ENCODE measurements at regions not wholly inside any gene's neighbourhood (a gene's known extent, or its start where the extent isn't known, plus 50 kb on each side); places are given as distances from the start of the nearest gene placed in this dataset.
A peak's percentile ranks its signal among the peaks of the same experiment; 100 is the strongest.
"Not testable (repeated sequence)": the region's sequence is repeated elsewhere in the genome, so short reads cannot be mapped to it uniquely, and the experiment has no call there.

- H3K27ac ChIP-seq = no peak overlapping the region
- no peak for DNase-seq
- H3K4me1 ChIP-seq (ENCODE audit: insufficient read depth) = peaks cover 3% of the 10 kb centered on the region
- 89 to 93% (median 93%) methylated on average over 7 of the region's 7 CpGs for WGBS, 3 donors
- intact Hi-C loops (cut with DNase I) = no loop called here
- H3K9me3 ChIP-seq = no peaks in the 10 kb centered on the region
- no peaks in the 10 kb centered on the region for H3K27me3 ChIP-seq
- no peaks in the 10 kb centered on the region for H3K36me3 ChIP-seq
- TF ChIP-seq CTCF (IDR thresholded peaks at IDR 0.05) (no peak), POLR2A (IDR thresholded peaks at IDR 0.05) (no peak), EP300 (IDR thresholded peaks at IDR 0.05) (no peak)
- no peak overlapping the region for H3K4me3 ChIP-seq
Observed at GRCh38 chr7:69426705-69427104, 171.6 kb upstream of the AUTS2 start.

- Histone ChIP-seq H3K4me1 (ENCODE audit: insufficient read depth) (peaks cover 3% of the 10 kb centered on the region), H3K4me3 (no peak overlapping the region), H3K27ac (no peak overlapping the region), H3K27me3 (no peaks in the 10 kb centered on the region), H3K36me3 (no peaks in the 10 kb centered on the region), H3K9me3 (no peaks in the 10 kb centered on the region)
- intact Hi-C loops (cut with DNase I) = no loop called here
- WGBS, 3 donors = 79 to 92% (median 89%) methylated on average over 4 of the region's 4 CpGs
- no peak for DNase-seq
- TF ChIP-seq EP300 (IDR thresholded peaks at IDR 0.05) (no peak), CTCF (IDR thresholded peaks at IDR 0.05) (no peak), POLR2A (IDR thresholded peaks at IDR 0.05) (no peak)
Observed at GRCh38 chr7:69428089-69428488, 170.2 kb upstream of the AUTS2 start.

- intact Hi-C loops (cut with DNase I) = no loop called here
- WGBS, 3 donors = 2 to 3% (median 3%) methylated on average over 16 of the region's 16 CpGs
- no peak overlapping the region for H3K4me3 ChIP-seq
Observed at GRCh38 chr7:69429911-69430383, 168.3 kb upstream of the AUTS2 start.

GRCh38 chr7:69430384-69431021 is 167.8 kb upstream of the AUTS2 start:
- 60 to 66% (median 62%) methylated on average over 16 of the region's 16 CpGs for WGBS, 3 donors
- TF ChIP-seq POLR2A (IDR thresholded peaks at IDR 0.05) = no peak
- no peak for TF ChIP-seq EP300 (IDR thresholded peaks at IDR 0.05)
- Histone ChIP-seq H3K4me1 (ENCODE audit: insufficient read depth) (peaks cover 3% of the 10 kb centered on the region), H3K27me3 (no peaks in the 10 kb centered on the region), H3K36me3 (no peaks in the 10 kb centered on the region), H3K9me3 (no peaks in the 10 kb centered on the region), H3K27ac (peak overlapping the region; percentile 30 to 70), H3K4me3 (no peak overlapping the region)
- peak; percentile 46 to 66 (median 54) for DNase-seq
- intact Hi-C loops (cut with DNase I) = no loop called here

More at GRCh38 chr7:69429911-69430383, 168.3 kb upstream of the AUTS2 start:
- Histone ChIP-seq H3K36me3 (no peaks in the 10 kb centered on the region), H3K9me3 (no peaks in the 10 kb centered on the region), H3K4me1 (ENCODE audit: insufficient read depth) (peaks cover 3% of the 10 kb centered on the region), H3K27me3 (no peaks in the 10 kb centered on the region), H3K27ac (peak overlapping the region; percentile 30 to 70)
- DNase-seq = peak; percentile 79 to 89 (median 87)
- no peak for TF ChIP-seq POLR2A (IDR thresholded peaks at IDR 0.05)
- TF ChIP-seq CTCF (IDR thresholded peaks at IDR 0.05) = no peak
- no peak for TF ChIP-seq EP300 (IDR thresholded peaks at IDR 0.05)

GRCh38 chr7:69431626-69432025 is 166.6 kb upstream of the AUTS2 start:
- TF ChIP-seq POLR2A (IDR thresholded peaks at IDR 0.05) = no peak
- TF ChIP-seq CTCF (IDR thresholded peaks at IDR 0.05) = no peak
- H3K36me3 ChIP-seq = no peaks in the 10 kb centered on the region
- H3K4me1 ChIP-seq (ENCODE audit: insufficient read depth) = peaks cover 3% of the 10 kb centered on the region
- no peak overlapping the region for H3K27ac ChIP-seq
- H3K27me3 ChIP-seq = no peaks in the 10 kb centered on the region
- WGBS, 3 donors = 89 to 93% (median 92%) methylated on average over 4 of the region's 4 CpGs
- intact Hi-C loops (cut with DNase I) = no loop called here
- H3K9me3 ChIP-seq = no peaks in the 10 kb centered on the region
- DNase-seq = no peak
- no peak overlapping the region for H3K4me3 ChIP-seq

GRCh38 chr7:69432276-69432675 is 166.0 kb upstream of the AUTS2 start:
- H3K36me3 ChIP-seq; intact Hi-C loops (cut with DNase I); H3K27me3 ChIP-seq; DNase-seq; H3K4me3 ChIP-seq; H3K4me1 ChIP-seq (ENCODE audit: insufficient read depth); H3K9me3 ChIP-seq; H3K27ac ChIP-seq: not testable (repeated sequence)
- 92 to 95% (median 94%) methylated on average over 5 of the region's 5 CpGs for WGBS, 3 donors

Measured in ovary (tissue), 7 donors.